H54 (cell line): ENCODE measurements at regions not wholly inside any gene's neighbourhood (a gene's known extent, or its start where the extent isn't known, plus 50 kb on each side); places are given as distances from the start of the nearest gene placed in this dataset.
A peak's percentile ranks its signal among the peaks of the same experiment; 100 is the strongest.

Experiments used
- DNase-seq: peaks from one replicate; pipeline ENCODE4 v3.0.0; 2011; ENCODE audit warnings: low spot score, mixed read lengths; ENCODE audit not compliant: insufficient read length
- FAIRE-seq: peaks from 3 replicates; lab custom pipeline; 2011; peaks lifted over from hg19 to GRCh38; lab: Jason Lieb, UNC
- POLR2A ChIP-seq: IDR thresholded peaks from 2 replicates; pipeline ENCODE4 v1.6.1; 2011; ENCODE audit warnings: low read depth, mild to moderate bottlenecking, low read length

DNA sequence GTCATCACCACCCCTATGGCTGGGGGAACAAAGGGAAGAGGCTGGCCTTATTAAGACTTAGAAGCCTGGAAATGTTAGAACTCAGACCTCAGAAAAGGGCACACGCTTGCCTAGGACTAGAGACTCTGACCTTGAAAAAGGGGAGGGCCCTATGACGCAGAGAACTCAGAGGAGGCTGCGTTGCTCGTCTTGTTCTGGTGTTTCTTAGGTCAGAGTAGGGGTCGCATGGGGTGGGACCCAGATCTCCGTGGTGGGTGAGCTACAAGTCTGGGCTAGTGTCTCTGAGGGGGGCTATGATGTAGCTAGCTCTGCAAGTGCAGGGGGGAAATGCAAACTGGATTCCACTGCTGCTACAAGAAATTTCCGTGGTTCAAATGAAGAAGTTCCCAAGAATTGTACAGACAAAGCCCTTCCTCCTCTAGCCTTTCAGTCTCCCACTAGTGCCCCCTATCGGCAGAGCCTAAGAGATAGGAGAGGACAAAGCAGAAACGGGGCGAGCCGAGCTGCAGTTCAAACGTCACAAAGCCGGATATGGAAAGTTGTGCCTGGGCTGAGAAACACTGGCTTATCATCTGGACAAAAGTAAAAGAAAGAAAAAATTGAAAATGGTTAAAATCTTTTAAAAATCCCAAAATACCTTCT lies 392.9 kb upstream of the ROBO2 start:
- no peak for TF ChIP-seq POLR2A
- DNase-seq (peak; percentile 1), FAIRE-seq (no peak)

DNA sequence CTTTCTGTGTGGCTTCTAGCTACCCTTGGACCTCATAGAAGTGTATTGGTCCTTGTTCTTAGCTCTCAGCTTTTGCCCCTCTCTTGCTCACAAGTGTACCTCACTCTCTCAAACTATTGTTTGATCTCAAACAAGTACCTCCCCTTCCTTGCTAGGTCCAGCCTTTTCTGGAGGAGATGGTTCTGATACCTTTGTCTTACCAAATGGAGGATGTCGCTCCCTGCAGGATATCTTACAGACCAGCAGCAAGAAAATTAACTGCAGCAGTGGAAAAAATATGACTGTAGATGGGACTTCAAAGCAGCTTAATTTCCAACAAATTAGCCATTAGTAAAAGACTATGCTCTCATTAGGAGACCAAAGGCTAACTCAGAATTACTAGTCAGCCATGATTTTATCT lies 388.1 kb upstream of the ROBO2 start:
- FAIRE-seq, result no peak
- DNase-seq, result no peak

DNA sequence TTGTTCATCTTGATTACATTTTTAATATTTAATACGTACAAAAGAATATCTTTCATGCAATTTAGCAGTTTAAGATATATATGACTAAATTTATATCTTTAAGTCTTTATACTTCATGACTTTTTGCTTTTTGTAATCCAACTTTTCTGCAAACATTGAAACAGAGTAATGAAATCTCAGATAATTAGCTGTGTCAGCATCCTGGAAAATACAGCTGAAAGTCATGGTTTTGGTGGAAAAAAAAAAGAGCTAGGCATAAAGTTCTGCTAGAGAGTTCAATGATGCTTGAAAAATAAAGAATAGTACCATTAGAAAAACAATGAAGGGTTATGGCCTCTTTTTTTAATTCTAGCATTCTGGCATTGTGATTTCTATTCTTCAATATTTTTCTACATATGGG lies 387.4 kb upstream of the ROBO2 start:
- DNase-seq (no peak), FAIRE-seq (no peak)
- no peak for TF ChIP-seq POLR2A

More for the DNA sequence above, 388.1 kb upstream of the ROBO2 start:
- no peak for TF ChIP-seq POLR2A

DNA sequence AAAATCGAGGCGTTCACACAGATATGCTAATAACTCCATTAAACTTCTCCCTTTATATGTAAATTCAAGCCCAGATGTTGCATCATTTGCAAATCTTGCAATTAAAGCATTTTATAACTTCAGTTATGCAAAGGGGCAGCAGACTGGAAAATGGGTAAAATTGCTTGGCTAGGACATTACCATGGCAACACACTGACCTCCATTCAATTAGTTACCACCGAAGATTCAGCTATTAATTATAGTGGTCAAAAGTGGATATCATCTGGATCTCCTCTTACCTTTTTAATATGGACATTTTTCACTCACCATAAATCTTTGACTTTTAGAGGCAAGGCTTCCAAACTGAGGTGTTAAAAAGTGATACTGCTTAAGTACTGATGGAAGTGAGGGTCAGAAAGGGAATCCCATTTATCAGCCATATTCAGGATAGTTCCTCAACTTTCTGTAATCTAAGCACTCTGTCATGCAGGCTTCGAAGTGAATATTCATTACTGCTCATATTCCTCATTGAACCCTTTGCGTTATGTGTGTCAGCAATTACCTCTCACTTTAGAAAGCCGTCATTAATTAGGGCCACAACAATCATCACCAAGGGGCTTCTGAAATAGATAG lies 386.2 kb upstream of the ROBO2 start:
- FAIRE-seq (no peak), DNase-seq (no peak)
- no peak for TF ChIP-seq POLR2A

- FAIRE-seq, result no peak
- no peak for DNase-seq
- TF ChIP-seq POLR2A, result no peak
Observed at GRCh38 chr3:76656531-76657070, 383.3 kb upstream of the ROBO2 start.

GRCh38 chr3:76657909-76658308 lies 382.0 kb upstream of the ROBO2 start:
- DNase-seq (no peak), FAIRE-seq (no peak)
- TF ChIP-seq POLR2A, result no peak

DNA sequence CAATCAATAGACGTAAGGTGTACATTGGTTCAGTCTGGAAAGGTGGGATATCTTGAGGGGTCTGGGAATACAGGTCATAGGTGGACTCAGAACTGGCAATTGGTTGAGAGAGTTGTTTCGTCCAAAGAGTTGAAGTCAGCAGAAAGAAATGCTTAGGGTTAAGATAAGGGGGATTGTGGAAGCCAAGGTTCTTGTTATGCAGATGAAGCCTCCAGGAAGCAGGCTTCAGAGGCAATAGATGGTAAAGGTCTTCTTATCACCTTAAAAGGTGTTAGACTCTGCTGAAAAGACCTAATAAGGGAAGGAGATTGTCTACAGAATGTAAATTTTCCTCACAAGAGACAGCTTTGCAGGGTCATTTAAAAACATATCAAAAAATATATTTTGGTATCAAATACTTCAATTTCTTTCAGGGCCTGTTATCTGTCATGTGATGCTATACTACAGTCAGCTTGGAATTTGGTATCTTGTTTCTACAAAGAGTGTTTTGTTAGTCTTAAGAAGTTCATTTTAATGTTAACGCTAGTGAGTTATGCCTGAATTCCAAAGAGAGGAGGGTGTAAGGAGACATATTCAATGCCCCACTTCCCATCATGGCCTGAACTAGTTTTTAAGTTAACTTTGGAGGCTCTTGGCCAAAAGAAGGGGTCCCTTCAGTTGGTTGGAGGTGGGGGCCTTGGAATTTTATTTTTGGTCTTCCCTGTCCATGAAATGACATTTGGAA lies 378.2 kb upstream of the ROBO2 start:
- DNase-seq, result no peak
- no peak for TF ChIP-seq POLR2A
- no peak for FAIRE-seq

DNA sequence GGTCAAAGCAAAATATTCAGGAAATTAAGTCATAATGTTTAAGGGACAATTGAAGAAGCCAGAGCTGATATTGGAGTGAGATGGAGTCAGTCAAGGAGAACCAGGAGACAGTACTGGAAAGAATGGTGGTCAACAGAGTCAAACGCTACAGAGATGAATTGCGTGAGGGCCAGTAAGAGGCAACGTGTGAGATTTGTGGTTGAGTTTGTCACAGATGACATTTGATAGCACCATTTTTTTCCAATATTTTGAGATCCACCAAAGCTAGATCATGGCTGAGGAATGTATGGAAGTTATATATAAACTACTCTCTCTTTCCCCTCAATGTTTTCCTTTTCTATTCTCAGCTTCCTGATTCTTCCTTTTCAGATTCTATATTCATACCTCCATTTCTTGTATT lies 375.1 kb upstream of the ROBO2 start:
- TF ChIP-seq POLR2A, result no peak
- DNase-seq, result no peak
- no peak for FAIRE-seq

DNA sequence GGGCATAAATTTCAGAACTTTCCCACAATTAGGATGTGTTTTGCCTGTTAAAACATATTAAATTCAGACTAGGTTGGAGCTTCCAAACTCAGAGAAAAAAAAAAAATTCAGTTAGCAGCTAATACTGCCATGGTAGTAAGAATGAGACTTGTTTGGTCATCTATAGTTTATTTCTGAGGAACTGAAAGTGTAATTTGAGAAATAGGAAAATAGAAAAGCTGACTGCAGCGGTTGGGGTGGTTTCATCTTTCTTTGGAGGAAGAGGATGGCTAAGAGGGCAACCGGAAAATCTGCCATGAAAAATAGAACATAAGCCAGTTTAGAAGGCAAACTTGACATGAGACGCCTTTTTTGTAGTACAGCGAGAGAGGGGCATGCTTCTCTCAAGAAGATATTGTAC lies 371.2 kb upstream of the ROBO2 start:
- FAIRE-seq, result no peak
- TF ChIP-seq POLR2A, result no peak
- no peak for DNase-seq

DNA sequence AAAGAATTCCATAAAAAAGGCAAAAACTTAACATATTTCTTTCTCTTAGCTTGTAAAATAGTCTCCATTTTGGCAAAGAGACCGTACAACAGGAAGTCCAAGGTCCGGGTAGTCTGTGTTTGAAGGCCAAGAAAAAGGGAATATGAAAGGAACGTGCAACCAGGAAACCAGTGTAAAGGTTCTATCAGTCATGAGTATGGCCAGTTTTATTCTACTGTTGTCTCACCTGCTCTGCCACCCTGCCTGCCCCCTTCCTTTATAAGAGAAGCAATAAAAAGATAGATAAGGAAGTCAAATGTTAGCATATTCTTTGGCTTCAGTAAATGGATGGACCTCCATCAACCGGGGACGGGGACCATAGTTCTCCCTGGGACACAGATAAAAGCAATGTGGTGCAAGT lies 370.6 kb upstream of the ROBO2 start:
- no peak for TF ChIP-seq POLR2A
- DNase-seq (no peak), FAIRE-seq (no peak)

DNA sequence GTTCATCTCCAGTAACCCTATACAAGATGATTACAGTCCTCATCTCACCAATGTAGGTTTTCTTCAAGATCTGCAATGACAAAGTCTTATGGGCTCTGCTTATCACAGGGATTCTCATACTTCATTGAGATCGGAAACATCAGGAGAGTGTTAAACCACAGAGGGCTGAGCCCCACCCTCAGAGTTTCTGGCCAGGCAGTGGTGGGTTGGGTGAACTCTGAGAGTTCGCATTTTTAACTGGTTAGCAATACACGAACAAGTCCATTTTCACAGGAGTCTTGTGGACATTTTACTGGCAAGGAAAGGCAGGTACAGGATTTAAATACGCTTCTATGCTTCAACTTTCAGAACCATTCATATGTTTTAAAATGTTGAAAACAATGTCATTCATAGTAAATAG lies 366.7 kb upstream of the ROBO2 start:
- DNase-seq (no peak), FAIRE-seq (no peak)
- no peak for TF ChIP-seq POLR2A

- DNase-seq, result no peak
- no peak for FAIRE-seq
- TF ChIP-seq POLR2A, result no peak
Observed at GRCh38 chr3:76679541-76679940, 360.4 kb upstream of the ROBO2 start.

DNA sequence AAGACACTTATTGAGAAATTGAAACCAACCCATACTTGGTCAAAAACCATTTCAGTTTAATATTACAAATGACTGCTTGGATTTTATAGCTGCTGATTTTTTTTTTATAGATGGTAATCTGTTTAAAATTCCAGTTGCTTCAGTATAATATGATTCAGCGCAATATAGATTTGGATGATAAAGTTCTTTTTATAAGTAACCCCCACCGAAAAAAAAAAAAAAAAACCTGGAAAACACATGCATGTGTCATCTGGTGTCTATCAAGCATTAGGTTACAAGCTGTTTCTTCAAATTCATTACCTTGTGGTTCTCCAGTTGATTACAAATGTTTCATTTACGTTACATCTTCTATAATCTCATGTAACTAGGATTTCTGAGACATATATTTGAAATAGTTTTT lies 356.6 kb upstream of the ROBO2 start:
- FAIRE-seq, result no peak
- no peak for DNase-seq
- no peak for TF ChIP-seq POLR2A

GRCh38 chr3:76684946-76685345 lies 355.0 kb upstream of the ROBO2 start:
- no peak for TF ChIP-seq POLR2A
- DNase-seq (no peak), FAIRE-seq (no peak)
